GM23248 (cell line): ENCODE measurements at regions not wholly inside any gene's neighbourhood (a gene's known extent, or its start where the extent isn't known, plus 50 kb on each side); places are given as distances from the start of the nearest gene placed in this dataset.

Source experiments
- DNase-seq: peaks from one replicate; pipeline ENCODE4 v3.0.0-alpha.2; 2015
- H2AFZ ChIP-seq: fragments of 200-600 bp; sonication (generic); 2 replicates; pipeline ENCODE4 v1.6.1; 2016; ENCODE audit warnings: antibody characterized with exemption
- H3F3A ChIP-seq: fragments of 200-600 bp; sonication (generic); 2 replicates; pipeline ENCODE4 v1.6.1; 2016; ENCODE audit warnings: mild to moderate bottlenecking, antibody characterized with exemption, mixed run types; ENCODE audit not compliant: insufficient read depth
- H3K27ac ChIP-seq: fragments of 200-600 bp; sonication (generic); 2 replicates; pipeline ENCODE4 v1.5.1; 2016; ENCODE audit warnings: mild to moderate bottlenecking
- H3K27me3 ChIP-seq: fragments of 200-600 bp; sonication (generic); replicated peaks from 2 replicates; pipeline ENCODE4 v1.6.1; 2016; ENCODE audit warnings: mild to moderate bottlenecking; ENCODE audit not compliant: insufficient read depth
- H3K36me3 ChIP-seq: fragments of 200-600 bp; sonication (generic); 2 replicates; pipeline ENCODE4 v1.6.1; 2016; ENCODE audit warnings: low read depth, mild to moderate bottlenecking
- H3K4me1 ChIP-seq: fragments of 200-600 bp; sonication (generic); 2 replicates; pipeline ENCODE4 v1.6.1; 2016; ENCODE audit warnings: mild to moderate bottlenecking; ENCODE audit not compliant: insufficient read depth
- H3K4me2 ChIP-seq: fragments of 200-600 bp; sonication (generic); one replicate; pipeline ENCODE4 v1.6.1; 2016; ENCODE audit warnings: mild to moderate bottlenecking; ENCODE audit not compliant: unreplicated experiment
- H3K4me3 ChIP-seq: fragments of 200-600 bp; sonication (generic); 2 replicates; pipeline ENCODE4 v1.5.1; 2016; ENCODE audit warnings: mild to moderate bottlenecking
- H3K79me2 ChIP-seq: fragments of 200-600 bp; sonication (generic); 2 replicates; pipeline ENCODE4 v1.6.1; 2016; ENCODE audit warnings: mild to moderate bottlenecking; ENCODE audit not compliant: insufficient read depth
- H3K9ac ChIP-seq: fragments of 200-600 bp; sonication (generic); 2 replicates; pipeline ENCODE4 v1.6.1; 2016; ENCODE audit warnings: mild to moderate bottlenecking
- H3K9me2 ChIP-seq: fragments of 200-600 bp; sonication (generic); 2 replicates; pipeline ENCODE4 v1.6.1; 2016; ENCODE audit warnings: mixed run types, mild to moderate bottlenecking, moderate library complexity; ENCODE audit not compliant: insufficient read depth
- H3K9me3 ChIP-seq: fragments of 200-600 bp; sonication (generic); one replicate; pipeline ENCODE4 v1.6.1; 2017; ENCODE audit warnings: low read depth
- H4K20me1 ChIP-seq: fragments of 200-600 bp; sonication (generic); 2 replicates; pipeline ENCODE4 v1.6.0; 2016; ENCODE audit not compliant: insufficient read depth
- EZH2 ChIP-seq: fragments of 200-600 bp; sonication (generic); IDR thresholded peaks from 2 replicates; pipeline ENCODE4 v1.6.1; 2018; ENCODE audit warnings: antibody characterized with exemption, mild to moderate bottlenecking; ENCODE audit not compliant: insufficient read depth, poor library complexity, severe bottlenecking
- EZH2phosphoT487 ChIP-seq: fragments of 200-600 bp; sonication (generic); IDR thresholded peaks from 2 replicates; pipeline ENCODE4 v1.6.1; 2018; ENCODE audit warnings: antibody characterized with exemption, moderate library complexity, mild to moderate bottlenecking, low read depth; ENCODE audit not compliant: insufficient read depth
- WGBS, 2 experiments: methylation state at CpG; one replicate each; pipeline ENCODE4 v1.1.6; 2015 to 2017; ENCODE audit warnings: low lambda C conversion rate in 2 of 2, low coverage in 1 of 2; ENCODE audit errors: missing lambda C conversion rate in 2 of 2; 5-methylcytosine and 5-hydroxymethylcytosine counted together
- in situ Hi-C: fragments of 300-500 bp; cut with MboI; formaldehyde crosslinking; loops from 2 replicates; pipeline ENCODE4 v1.15.0; 2020

- no peak overlapping the region for H3K4me3 ChIP-seq
- H3K79me2 ChIP-seq, result no peaks in the 10 kb centered on the region
- 82 to 86% methylated on average over 7 of the region's 7 CpGs for WGBS, 2 experiments
- no peaks in the 10 kb centered on the region for H3K36me3 ChIP-seq
- in situ Hi-C loops, result no loop called here
- H4K20me1 ChIP-seq, result no peaks in the 10 kb centered on the region
- DNase-seq, result no peak
- H3K27ac ChIP-seq, result no peak overlapping the region
- no peaks in the 10 kb centered on the region for H3K27me3 ChIP-seq
- H3F3A ChIP-seq, result 0 out of 2 replicates have a peak, but pooled peaks cover 4% of the 10 kb centered on the region
- H3K4me1 ChIP-seq, result no peaks in the 10 kb centered on the region
- H2AFZ ChIP-seq, result no peak overlapping the region
- no peak overlapping the region for H3K4me2 ChIP-seq
- no peak overlapping the region for H3K9ac ChIP-seq
- no peak for TF ChIP-seq EZH2
- TF ChIP-seq EZH2phosphoT487, result no peak
- H3K9me2 ChIP-seq, result no peaks in the 10 kb centered on the region
- H3K9me3 ChIP-seq, result no peaks in the 10 kb centered on the region
These were observed 180.9 kb upstream of the RREB1 start for GRCh38 chr6:6926856-6927255.

- Histone ChIP-seq H3K27me3 (no peaks in the 10 kb centered on the region), H3K4me2 (no peak overlapping the region), H3K9me3 (no peaks in the 10 kb centered on the region), H3K27ac (no peak overlapping the region), H3K9me2 (no peaks in the 10 kb centered on the region), H3K4me1 (no peaks in the 10 kb centered on the region), H3F3A (0 out of 2 replicates have a peak, but pooled peaks cover 4% of the 10 kb centered on the region), H3K36me3 (no peaks in the 10 kb centered on the region), H2AFZ (peak overlapping the region; percentile 69), H4K20me1 (no peaks in the 10 kb centered on the region), H3K79me2 (no peaks in the 10 kb centered on the region), H3K4me3 (0 out of 2 replicates have a peak overlapping the region, but pooled peaks have one; percentile 23), H3K9ac (no peak overlapping the region)
- DNase-seq, result peak; percentile 19
- WGBS, 2 experiments, result 15 to 21% methylated on average over 15 to 20 of the region's 20 CpGs
- in situ Hi-C loops, result no loop called here
- TF ChIP-seq EZH2, result no peak
- no peak for TF ChIP-seq EZH2phosphoT487
These were observed 180.0 kb upstream of the RREB1 start for GRCh38 chr6:6927521-6928361.

- H3K9me3 ChIP-seq, result no peaks in the 10 kb centered on the region
- no peak for DNase-seq
- H3K27ac ChIP-seq, result no peak overlapping the region
- 0 out of 2 replicates have a peak, but pooled peaks cover 4% of the 10 kb centered on the region for H3F3A ChIP-seq
- no peaks in the 10 kb centered on the region for H3K27me3 ChIP-seq
- no peak overlapping the region for H3K4me3 ChIP-seq
- 82 to 84% methylated on average over 9 of the region's 9 CpGs for WGBS, 2 experiments
- no peak overlapping the region for H3K9ac ChIP-seq
- no peaks in the 10 kb centered on the region for H3K79me2 ChIP-seq
- H3K9me2 ChIP-seq, result no peaks in the 10 kb centered on the region
- H3K36me3 ChIP-seq, result no peaks in the 10 kb centered on the region
- no peak overlapping the region for H3K4me2 ChIP-seq
- H4K20me1 ChIP-seq, result no peaks in the 10 kb centered on the region
- no peak overlapping the region for H2AFZ ChIP-seq
- no peaks in the 10 kb centered on the region for H3K4me1 ChIP-seq
- TF ChIP-seq EZH2, result no peak
- no peak for TF ChIP-seq EZH2phosphoT487
- in situ Hi-C loops, result no loop called here
These were observed 177.4 kb upstream of the RREB1 start for GRCh38 chr6:6930223-6930880.

- Histone ChIP-seq H3K4me2 (no peak overlapping the region), H2AFZ (peak overlapping the region; percentile 45; the same call in 1 of the 2 replicates), H3K79me2 (no peaks in the 10 kb centered on the region), H4K20me1 (no peaks in the 10 kb centered on the region), H3K36me3 (no peaks in the 10 kb centered on the region), H3K4me1 (no peaks in the 10 kb centered on the region), H3K9me3 (no peaks in the 10 kb centered on the region), H3K9ac (no peak overlapping the region), H3K4me3 (no peak overlapping the region), H3K27ac (no peak overlapping the region), H3F3A (no peaks in the 10 kb centered on the region), H3K9me2 (no peaks in the 10 kb centered on the region), H3K27me3 (no peaks in the 10 kb centered on the region)
- in situ Hi-C loops, result no loop called here
- no peak for DNase-seq
- TF ChIP-seq EZH2phosphoT487 (no peak), EZH2 (no peak)
- WGBS, 2 experiments, result 55 to 56% methylated on average over 9 of the region's 9 CpGs
These were observed 176.4 kb upstream of the RREB1 start for GRCh38 chr6:6931071-6932025.
